ENCODE measurements at regions not wholly inside any gene's neighbourhood (a gene's known extent, or its start where the extent isn't known, plus 50 kb on each side); places are given as distances from the start of the nearest gene placed in this dataset.

DNA sequence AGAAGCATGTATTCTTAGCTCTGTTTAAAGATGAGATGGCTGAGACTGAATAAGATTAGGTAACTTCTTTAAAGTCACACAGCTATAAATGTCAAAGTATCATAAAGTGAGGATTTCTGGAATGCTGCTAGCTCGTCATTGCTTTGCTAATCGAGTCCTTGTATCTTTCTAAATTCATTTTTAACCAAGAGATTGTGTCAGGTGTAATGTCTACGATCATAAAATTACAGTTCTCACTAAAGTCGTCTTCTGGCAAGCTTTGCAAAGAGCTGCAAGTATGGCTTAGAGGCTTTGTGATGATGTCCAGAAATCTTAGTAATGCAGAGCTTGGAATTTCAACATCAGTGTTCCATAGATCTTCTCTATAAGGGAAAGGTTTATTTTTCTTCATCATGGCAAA, 569.8 kb downstream of the LMO4 start:
- Mint-ChIP-seq H3K27me3 (peaks cover 6% of the 10 kb centered on the region), H3K4me3 (no peak overlapping the region), H3K9me3 (no peaks in the 10 kb centered on the region), H3K4me1 (peaks cover 8% of the 10 kb centered on the region), H3K27ac (no peak overlapping the region), H3K36me3 (ENCODE audit: low read depth) (no peaks in the 10 kb centered on the region)
- ATAC-seq (no peak), DNase-seq (no peak)

DNA sequence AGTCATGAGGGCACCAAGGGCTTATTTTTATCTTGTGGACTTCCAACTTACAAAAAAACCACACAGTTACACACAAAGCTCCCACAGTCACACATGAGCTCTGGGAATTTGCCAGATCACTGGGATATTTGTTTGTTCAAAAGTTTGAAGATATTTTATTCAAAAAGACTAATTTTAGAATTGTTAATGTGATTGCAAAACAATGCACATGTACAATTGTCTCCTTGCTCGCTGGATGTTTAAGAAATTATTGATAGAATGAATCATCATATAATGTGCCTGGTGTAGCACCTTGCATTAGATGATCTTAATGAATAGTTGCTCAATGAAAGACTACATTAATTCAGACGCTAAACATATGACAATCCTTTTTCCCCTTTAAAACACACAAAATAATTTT, 570.3 kb downstream of the LMO4 start:
- H3K27ac Mint-ChIP-seq: no peak overlapping the region
- ATAC-seq (no peak), DNase-seq (no peak)
- no peaks in the 10 kb centered on the region for H3K36me3 Mint-ChIP-seq (ENCODE audit: low read depth)
- H3K4me3 Mint-ChIP-seq: no peak overlapping the region
- H3K27me3 Mint-ChIP-seq: peaks cover 6% of the 10 kb centered on the region
- no peaks in the 10 kb centered on the region for H3K9me3 Mint-ChIP-seq
- H3K4me1 Mint-ChIP-seq: peaks cover 7% of the 10 kb centered on the region

DNA sequence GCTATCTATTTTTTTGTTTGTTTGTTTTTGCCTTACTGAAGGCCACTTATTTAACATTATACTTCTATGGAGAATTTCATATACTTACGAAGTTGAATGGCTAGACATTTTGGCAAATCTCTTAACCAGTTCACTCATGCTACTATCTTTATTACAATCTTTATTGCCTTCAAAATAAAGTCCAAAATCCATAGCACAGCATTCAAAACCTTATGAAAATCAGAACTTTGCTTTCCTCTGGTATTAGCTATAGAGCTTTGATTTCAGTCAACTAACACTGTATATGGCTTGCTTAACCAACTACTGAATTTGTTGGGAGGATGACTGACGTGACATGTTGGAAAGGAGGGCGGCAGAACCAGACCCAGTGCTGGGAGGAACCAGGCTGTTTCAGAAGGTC, 571.1 kb downstream of the LMO4 start:
- H3K4me3 Mint-ChIP-seq: no peak overlapping the region
- H3K27me3 Mint-ChIP-seq: peaks cover 6% of the 10 kb centered on the region
- no peak for DNase-seq
- H3K9me3 Mint-ChIP-seq: no peaks in the 10 kb centered on the region
- peaks cover 6% of the 10 kb centered on the region for H3K4me1 Mint-ChIP-seq
- no peaks in the 10 kb centered on the region for H3K36me3 Mint-ChIP-seq (ENCODE audit: low read depth)
- H3K27ac Mint-ChIP-seq: no peak overlapping the region
- no peak for ATAC-seq

DNA sequence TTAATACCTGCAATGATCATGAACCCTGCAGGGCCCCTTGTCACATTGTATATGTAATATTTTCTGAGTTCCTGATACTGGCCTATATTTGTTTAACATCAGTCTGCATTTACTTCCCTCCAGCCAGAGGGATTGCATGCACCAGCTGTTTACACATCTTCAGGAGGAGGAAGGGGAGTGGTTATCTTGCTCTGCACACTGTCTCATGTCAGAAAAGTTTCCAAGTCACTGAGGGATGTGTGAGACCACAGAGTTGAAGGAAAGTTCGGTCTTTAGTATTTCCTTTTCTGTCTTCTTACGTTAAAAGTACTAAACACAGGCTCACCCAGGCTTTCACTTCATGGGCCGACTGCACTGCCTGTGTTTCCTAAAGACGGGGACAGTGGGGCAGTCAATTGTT, 574.1 kb downstream of the LMO4 start:
- DNase-seq (no peak), ATAC-seq (peak; percentile 15)
- H3K36me3 Mint-ChIP-seq (ENCODE audit: low read depth): no peaks in the 10 kb centered on the region
- no peaks in the 10 kb centered on the region for H3K9me3 Mint-ChIP-seq
- H3K4me3 Mint-ChIP-seq: no peak overlapping the region
- H3K4me1 Mint-ChIP-seq: peaks cover 6% of the 10 kb centered on the region
- no peak overlapping the region for H3K27ac Mint-ChIP-seq
- peaks cover 4% of the 10 kb centered on the region for H3K27me3 Mint-ChIP-seq

DNA sequence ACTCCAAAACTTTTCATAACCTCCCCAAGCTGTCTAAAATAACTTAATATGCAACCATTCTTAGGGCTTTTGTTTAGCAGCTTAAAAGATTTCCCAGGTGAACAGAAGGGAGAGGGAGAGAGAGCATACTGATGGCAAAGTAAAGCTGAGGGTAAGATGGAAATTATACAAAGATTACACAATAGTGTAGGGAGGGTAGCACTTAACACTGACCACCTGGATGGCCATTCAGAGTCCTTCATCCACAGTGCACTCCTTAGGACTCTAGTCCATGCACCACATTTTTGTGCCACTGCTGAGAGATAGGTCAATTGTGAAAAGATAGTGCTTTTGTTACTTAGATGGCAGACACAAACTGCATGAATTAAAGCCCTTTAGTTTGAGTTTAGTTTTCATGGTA, 574.6 kb downstream of the LMO4 start:
- no peaks in the 10 kb centered on the region for H3K9me3 Mint-ChIP-seq
- H3K36me3 Mint-ChIP-seq (ENCODE audit: low read depth): no peaks in the 10 kb centered on the region
- no peak overlapping the region for H3K4me3 Mint-ChIP-seq
- peaks cover 4% of the 10 kb centered on the region for H3K27me3 Mint-ChIP-seq
- DNase-seq (no peak), ATAC-seq (no peak)
- peaks cover 6% of the 10 kb centered on the region for H3K4me1 Mint-ChIP-seq
- no peak overlapping the region for H3K27ac Mint-ChIP-seq

DNA sequence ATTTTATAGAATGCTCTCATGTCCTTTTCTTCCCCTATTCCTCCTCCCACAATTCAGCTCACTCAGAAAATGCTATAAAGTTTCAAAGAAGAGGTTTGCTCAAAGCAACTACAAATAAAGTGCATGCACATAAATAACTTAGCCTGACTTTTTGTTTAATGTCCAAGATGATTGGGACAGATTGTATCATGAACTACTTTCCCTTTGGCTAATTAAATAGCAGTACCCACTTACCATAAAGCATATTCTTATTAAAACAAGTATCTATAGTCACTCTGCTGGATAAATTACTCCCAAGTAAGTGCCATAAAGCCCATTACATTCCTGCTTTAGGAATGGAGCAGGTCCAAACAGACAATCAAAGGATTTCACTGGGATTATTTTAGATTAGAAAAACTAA, 576.0 kb downstream of the LMO4 start:
- peaks cover 6% of the 10 kb centered on the region for H3K4me1 Mint-ChIP-seq
- no peak overlapping the region for H3K4me3 Mint-ChIP-seq
- no peak for ATAC-seq
- no peaks in the 10 kb centered on the region for H3K36me3 Mint-ChIP-seq (ENCODE audit: low read depth)
- no peak for DNase-seq
- no peaks in the 10 kb centered on the region for H3K9me3 Mint-ChIP-seq
- H3K27me3 Mint-ChIP-seq: peaks cover 4% of the 10 kb centered on the region
- H3K27ac Mint-ChIP-seq: no peak overlapping the region

DNA sequence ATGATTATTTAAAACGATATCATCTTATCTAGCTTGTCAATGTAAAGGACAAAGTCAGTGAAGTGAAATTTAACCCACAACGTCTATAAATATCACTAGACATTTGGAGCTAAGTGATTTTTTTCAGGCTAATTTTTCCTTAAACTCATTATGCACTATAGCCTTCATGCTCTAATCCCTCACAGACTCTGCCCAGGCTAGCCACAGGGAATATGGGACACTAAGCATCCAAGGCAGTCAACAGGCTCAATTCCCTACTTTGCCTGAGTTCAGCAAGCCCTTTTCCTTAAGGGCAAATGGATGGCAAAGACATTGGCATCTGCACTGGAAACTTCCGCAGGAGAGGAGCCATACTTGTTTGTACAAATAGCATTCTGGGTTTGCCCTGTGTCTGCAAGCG, 577.0 kb downstream of the LMO4 start:
- Mint-ChIP-seq H3K27ac (no peak overlapping the region), H3K4me1 (peaks cover 6% of the 10 kb centered on the region), H3K27me3 (no peaks in the 10 kb centered on the region), H3K36me3 (ENCODE audit: low read depth) (no peaks in the 10 kb centered on the region), H3K9me3 (no peaks in the 10 kb centered on the region), H3K4me3 (no peak overlapping the region)
- ATAC-seq (no peak), DNase-seq (no peak)

DNA sequence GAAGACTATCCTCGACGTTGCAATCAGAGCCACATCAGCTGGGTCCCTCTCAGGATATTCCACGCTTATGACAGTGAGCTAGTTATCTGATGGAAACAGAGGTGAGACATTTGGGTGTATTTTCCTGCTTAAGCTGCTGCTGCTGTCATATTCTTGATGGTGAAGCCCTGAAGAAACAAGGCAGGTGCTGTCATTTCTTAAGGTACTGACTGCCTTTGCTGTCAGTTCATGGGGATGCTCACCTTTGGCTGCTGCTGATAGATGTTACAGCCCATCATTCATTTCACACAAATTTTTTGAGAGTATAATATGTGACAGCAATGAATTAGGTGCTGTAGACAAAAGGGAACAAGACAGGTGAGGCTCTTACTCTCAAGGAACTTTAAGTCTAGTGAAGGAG, 577.4 kb downstream of the LMO4 start:
- no peaks in the 10 kb centered on the region for H3K9me3 Mint-ChIP-seq
- no peak overlapping the region for H3K4me3 Mint-ChIP-seq
- ATAC-seq (no peak), DNase-seq (no peak)
- no peaks in the 10 kb centered on the region for H3K27me3 Mint-ChIP-seq
- peaks cover 6% of the 10 kb centered on the region for H3K4me1 Mint-ChIP-seq
- H3K27ac Mint-ChIP-seq: no peak overlapping the region
- no peaks in the 10 kb centered on the region for H3K36me3 Mint-ChIP-seq (ENCODE audit: low read depth)

DNA sequence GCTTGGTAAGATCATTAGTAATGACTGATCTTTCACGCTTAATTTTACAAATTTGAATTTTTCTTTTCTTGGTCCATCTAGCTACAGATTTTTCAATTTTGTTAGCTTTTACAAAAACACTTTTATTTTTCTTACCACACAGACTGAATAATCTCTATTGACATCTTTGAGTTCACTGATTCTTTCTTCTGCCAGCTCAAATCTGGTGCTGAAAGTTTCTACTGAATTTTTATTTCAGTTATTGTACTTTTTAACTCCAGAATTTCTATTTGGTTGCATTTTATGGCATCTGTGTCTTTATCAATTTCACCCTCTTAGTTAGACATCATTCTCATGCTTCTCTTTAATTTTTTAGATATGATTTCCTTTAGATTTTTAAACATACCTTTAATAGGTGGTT, 584.7 kb downstream of the LMO4 start:
- H3K4me3 Mint-ChIP-seq: no peak overlapping the region
- H3K36me3 Mint-ChIP-seq (ENCODE audit: low read depth): no peaks in the 10 kb centered on the region
- DNase-seq (no peak), ATAC-seq (no peak)
- no peak overlapping the region for H3K27ac Mint-ChIP-seq
- H3K4me1 Mint-ChIP-seq: no peaks in the 10 kb centered on the region
- peaks cover 21% of the 10 kb centered on the region for H3K9me3 Mint-ChIP-seq
- peaks cover 7% of the 10 kb centered on the region for H3K27me3 Mint-ChIP-seq

DNA sequence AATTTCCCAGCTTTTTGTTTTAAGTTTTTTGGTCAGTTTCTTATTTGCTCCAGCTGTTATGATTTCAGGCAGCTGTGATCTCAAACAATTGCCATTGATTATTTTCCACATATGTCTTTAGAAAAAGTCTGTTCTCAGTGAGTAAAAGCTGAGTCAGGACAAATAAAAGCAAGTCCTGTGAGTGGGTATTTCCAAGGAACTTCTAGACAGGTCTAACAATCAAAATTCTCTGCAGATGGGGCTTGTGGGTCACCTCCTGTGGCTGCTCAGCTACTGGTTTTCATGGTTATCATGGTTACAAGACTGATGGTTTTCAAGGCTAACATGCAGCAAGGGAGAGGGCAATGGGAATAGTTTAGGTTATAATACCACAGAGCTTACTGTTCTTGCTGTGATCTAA, 585.7 kb downstream of the LMO4 start:
- peaks cover 21% of the 10 kb centered on the region for H3K9me3 Mint-ChIP-seq

DNA sequence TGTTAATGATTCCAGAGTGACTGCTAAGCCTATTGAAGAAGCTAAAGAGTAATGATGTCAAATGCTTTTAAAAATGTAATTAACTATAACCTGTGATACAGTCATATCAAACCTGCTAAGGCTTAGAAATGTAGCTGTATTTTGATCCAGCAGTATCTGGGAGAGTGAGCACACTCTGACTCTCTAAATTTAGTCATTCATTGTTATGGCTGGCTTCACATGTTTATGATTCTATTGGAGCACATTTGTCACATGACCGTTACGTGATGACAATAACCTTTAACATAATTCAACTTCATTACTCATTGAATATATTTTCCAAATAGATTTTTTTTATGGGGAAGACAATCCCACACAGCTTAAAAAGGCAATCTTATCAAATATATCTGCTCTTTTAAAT, 587.1 kb downstream of the LMO4 start:
- H3K9me3 Mint-ChIP-seq: peaks cover 21% of the 10 kb centered on the region
- no peaks in the 10 kb centered on the region for H3K36me3 Mint-ChIP-seq (ENCODE audit: low read depth)
- H3K4me3 Mint-ChIP-seq: no peak overlapping the region
- DNase-seq (no peak), ATAC-seq (no peak)
- H3K27me3 Mint-ChIP-seq: peaks cover 7% of the 10 kb centered on the region
- H3K4me1 Mint-ChIP-seq: no peaks in the 10 kb centered on the region
- H3K27ac Mint-ChIP-seq: no peak overlapping the region

More for the DNA sequence above, 585.7 kb downstream of the LMO4 start:
- Mint-ChIP-seq H3K4me1 (no peaks in the 10 kb centered on the region), H3K27ac (no peak overlapping the region), H3K36me3 (ENCODE audit: low read depth) (no peaks in the 10 kb centered on the region), H3K27me3 (peaks cover 7% of the 10 kb centered on the region), H3K4me3 (no peak overlapping the region)
- ATAC-seq (no peak), DNase-seq (no peak)

DNA sequence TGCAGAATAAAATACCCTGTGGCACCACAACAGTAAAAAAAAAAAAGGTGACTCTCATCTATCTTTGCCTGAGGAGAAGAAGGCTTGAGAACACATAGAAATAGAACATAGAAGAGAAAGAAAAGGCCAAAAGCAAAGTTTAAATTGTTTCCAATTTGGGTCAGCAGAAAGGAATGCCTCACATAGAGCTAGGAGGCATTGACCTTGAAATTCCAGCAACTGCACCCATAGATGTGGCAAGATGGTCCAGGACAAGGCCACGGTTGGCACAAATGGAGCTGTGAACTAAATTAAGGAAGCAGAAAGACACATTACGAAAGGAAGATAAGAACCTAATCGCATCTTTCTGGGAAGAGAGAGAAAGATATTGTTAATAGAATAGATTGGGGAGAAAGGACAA, 588.3 kb downstream of the LMO4 start:
- peaks cover 7% of the 10 kb centered on the region for H3K27me3 Mint-ChIP-seq
- peaks cover 21% of the 10 kb centered on the region for H3K9me3 Mint-ChIP-seq
- ATAC-seq (no peak), DNase-seq (no peak)
- H3K27ac Mint-ChIP-seq: no peak overlapping the region
- H3K4me3 Mint-ChIP-seq: no peak overlapping the region
- H3K36me3 Mint-ChIP-seq (ENCODE audit: low read depth): no peaks in the 10 kb centered on the region
- H3K4me1 Mint-ChIP-seq: no peaks in the 10 kb centered on the region

DNA sequence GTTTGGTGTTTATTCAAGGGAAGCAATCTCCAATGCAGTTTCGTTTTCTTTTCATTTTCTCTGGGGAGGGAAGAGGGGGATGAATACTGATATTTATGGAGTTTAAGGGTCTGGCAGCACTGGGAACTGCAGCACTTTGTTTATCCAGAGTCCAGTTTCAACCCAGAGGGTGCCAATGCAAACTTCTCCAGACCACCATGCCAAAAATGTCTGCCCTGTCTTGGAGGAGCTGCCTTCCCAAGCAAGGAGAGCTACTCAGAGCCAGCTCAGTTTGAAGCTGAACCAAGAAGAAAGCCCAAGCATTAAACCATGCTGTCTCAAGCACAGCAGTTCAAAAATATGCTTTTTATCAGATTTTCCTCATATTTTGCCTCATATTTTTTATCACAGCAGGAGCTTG, 589.7 kb downstream of the LMO4 start:
- no peak overlapping the region for H3K27ac Mint-ChIP-seq
- no peaks in the 10 kb centered on the region for H3K4me1 Mint-ChIP-seq
- no peaks in the 10 kb centered on the region for H3K36me3 Mint-ChIP-seq (ENCODE audit: low read depth)
- no peak overlapping the region for H3K4me3 Mint-ChIP-seq
- DNase-seq (no peak), ATAC-seq (no peak)
- H3K27me3 Mint-ChIP-seq: peaks cover 7% of the 10 kb centered on the region
- peaks cover 12% of the 10 kb centered on the region for H3K9me3 Mint-ChIP-seq

DNA sequence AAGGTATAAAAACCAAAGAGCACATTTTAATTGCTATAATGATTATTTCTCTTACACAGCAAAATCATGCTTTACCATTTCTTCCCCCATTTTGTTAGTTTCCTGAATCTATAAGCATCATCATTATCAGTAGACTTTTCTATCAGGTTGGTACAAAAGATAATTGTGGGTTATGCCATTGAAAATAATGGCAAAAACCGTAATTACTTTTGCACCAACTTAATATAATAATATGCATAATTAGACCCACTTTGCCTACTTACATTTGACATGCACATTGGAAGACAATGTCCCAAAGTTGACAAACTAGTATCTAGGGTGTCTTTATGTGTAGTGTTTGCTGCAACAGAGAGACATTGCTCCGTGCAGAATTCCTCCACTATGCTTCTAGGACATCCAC, 594.2 kb downstream of the LMO4 start:
- H3K27ac Mint-ChIP-seq: no peak overlapping the region
- no peak overlapping the region for H3K4me3 Mint-ChIP-seq
- H3K9me3 Mint-ChIP-seq: no peaks in the 10 kb centered on the region
- DNase-seq: no peak
- no peaks in the 10 kb centered on the region for H3K4me1 Mint-ChIP-seq
- ATAC-seq: no peak
- no peaks in the 10 kb centered on the region for H3K36me3 Mint-ChIP-seq (ENCODE audit: low read depth)
- no peaks in the 10 kb centered on the region for H3K27me3 Mint-ChIP-seq

DNA sequence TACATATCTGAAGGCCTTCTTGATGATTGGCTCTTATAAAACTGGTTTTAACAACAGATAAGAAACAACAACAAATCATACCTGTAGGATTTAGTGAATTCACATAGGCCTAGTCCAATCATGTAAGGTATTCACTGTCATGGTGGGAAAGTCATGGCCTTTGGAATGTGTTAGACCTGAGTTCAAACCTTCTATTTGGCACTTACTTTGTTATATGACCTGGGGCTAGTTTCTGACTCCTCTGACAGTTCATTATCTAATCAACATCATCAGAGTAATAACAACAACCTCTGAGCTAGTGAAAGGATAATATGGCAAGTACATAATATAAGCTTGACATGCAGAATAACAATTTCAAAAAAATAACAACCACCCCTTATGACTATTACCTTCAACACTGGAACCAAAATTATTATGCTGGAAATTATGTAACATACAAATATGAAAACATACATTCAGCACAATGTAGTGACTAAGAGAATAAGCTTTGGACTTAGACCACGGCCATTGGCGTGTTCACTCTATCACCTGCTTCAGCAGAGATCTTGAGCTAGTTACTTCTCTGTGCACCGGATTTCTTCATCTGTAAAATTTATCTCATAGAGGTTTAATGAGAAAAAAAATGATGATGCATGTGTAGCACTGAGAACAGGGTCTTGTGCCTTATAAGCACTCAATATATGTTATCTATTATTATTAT, 597.6 kb downstream of the LMO4 start:
- Mint-ChIP-seq H3K27me3 (no peaks in the 10 kb centered on the region), H3K27ac (no peak overlapping the region), H3K4me1 (no peaks in the 10 kb centered on the region), H3K9me3 (peaks cover 4% of the 10 kb centered on the region), H3K4me3 (no peak overlapping the region), H3K36me3 (ENCODE audit: low read depth) (no peaks in the 10 kb centered on the region)
- DNase-seq (no peak), ATAC-seq (no peak)

DNA sequence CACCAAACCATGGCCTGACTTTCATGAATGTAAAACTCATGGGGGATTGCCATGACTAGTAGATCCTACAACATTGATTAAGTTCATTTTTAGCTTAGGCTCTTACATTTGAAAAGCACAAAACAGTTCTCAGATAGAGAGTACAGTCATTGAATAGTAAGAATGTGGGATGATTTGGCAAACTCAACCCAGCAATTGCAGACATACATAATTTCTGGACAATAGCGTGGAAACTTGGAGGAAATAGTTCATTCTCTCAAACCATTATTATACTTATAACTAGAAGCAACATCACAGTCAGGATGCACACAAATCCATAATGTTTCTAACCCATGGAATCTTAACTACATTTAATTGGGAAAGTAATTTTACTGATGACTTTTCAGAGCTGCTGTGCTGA, 598.2 kb downstream of the LMO4 start:
- H3K9me3 Mint-ChIP-seq: peaks cover 5% of the 10 kb centered on the region
- ATAC-seq: no peak
- no peak for DNase-seq
- H3K4me3 Mint-ChIP-seq: no peak overlapping the region
- H3K36me3 Mint-ChIP-seq (ENCODE audit: low read depth): no peaks in the 10 kb centered on the region
- no peak overlapping the region for H3K27ac Mint-ChIP-seq
- no peaks in the 10 kb centered on the region for H3K27me3 Mint-ChIP-seq
- no peaks in the 10 kb centered on the region for H3K4me1 Mint-ChIP-seq

All from activated naive CD8-positive, alpha-beta T cell treated with anti-CD3 and anti-CD28 coated beads, Interleukin-2, amount 50 U/mL, for 24 hours (primary cell).